Esophagus (tissue), 2 donors: ENCODE measurements at regions not wholly inside any gene's neighbourhood (a gene's known extent, or its start where the extent isn't known, plus 50 kb on each side); places are given as distances from the start of the nearest gene placed in this dataset.

ENCODE experiments used
- H3K27ac ChIP-seq, 2 donors: one replicate each; pipeline ENCODE4 v1.5.1; 2013; ENCODE audit warnings: low read depth in 2 of 2, mild to moderate bottlenecking in 2 of 2, inconsistent platforms in 1 of 2, low read length in 1 of 2, moderate library complexity in 1 of 2
- H3K27me3 ChIP-seq, 2 donors: one replicate each; pipeline ENCODE4 v1.6.1; 2013; ENCODE audit warnings: low read length in 2 of 2, control low read depth in 1 of 2, mild to moderate bottlenecking in 1 of 2; ENCODE audit not compliant: insufficient read depth in 2 of 2, control insufficient read depth in 1 of 2
- H3K36me3 ChIP-seq, 2 donors: one replicate each; pipeline ENCODE4 v1.6.1; 2013; ENCODE audit warnings: low read length in 1 of 2; ENCODE audit not compliant: control insufficient read depth in 2 of 2, insufficient read depth in 2 of 2
- H3K4me1 ChIP-seq, 2 donors: one replicate each; pipeline ENCODE4 v1.6.1; 2013; ENCODE audit warnings: low read length in 1 of 2; ENCODE audit not compliant: control insufficient read depth in 2 of 2, insufficient read depth in 2 of 2
- H3K4me3 ChIP-seq, 2 donors: one replicate each; pipeline ENCODE4 v1.5.1; 2013; ENCODE audit warnings: low read length in 2 of 2, mild to moderate bottlenecking in 2 of 2, low read depth in 1 of 2, moderate library complexity in 1 of 2
- H3K9me3 ChIP-seq, 2 donors: one replicate each; pipeline ENCODE4 v1.6.1; 2013; ENCODE audit warnings: mild to moderate bottlenecking in 2 of 2, low read depth in 1 of 2, low read length in 1 of 2, moderate library complexity in 1 of 2; ENCODE audit not compliant: control insufficient read depth in 2 of 2, insufficient read depth in 1 of 2
- WGBS, 2 donors: extraction: QIAGEN DNeasy Blood & Tissue Kit; methylation state at CpG; one replicate each; pipeline ENCODE4 v1.1.7; 2013; 5-methylcytosine and 5-hydroxymethylcytosine counted together
- donor health status: healthy with polysubstance abuse.
- donor health status: Bipolar disorder and iron deficiency.

DNA sequence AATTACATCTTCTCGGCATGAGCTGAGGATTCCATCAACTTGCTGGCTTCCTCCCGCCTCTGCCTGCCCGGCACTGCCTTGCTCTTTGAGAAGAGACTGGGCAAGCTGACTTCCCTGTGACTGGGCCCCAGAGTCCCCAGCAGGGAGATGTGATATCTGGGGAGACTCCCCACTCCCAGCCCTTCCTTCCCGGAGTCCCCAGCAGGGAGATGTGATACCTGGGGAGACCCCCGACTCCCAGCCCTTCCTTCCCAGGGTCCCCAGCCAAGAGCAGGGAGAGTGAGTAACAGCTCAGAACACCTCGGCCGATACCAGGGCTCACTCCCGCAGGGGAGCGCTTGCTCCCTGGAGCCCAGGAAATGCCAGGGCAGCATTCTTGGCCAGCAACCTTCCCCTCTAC lies 90.1 kb upstream of the NEURL1B start:
- WGBS, 2 donors: 76 to 83% methylated on average over 9 of the region's 9 CpGs

DNA sequence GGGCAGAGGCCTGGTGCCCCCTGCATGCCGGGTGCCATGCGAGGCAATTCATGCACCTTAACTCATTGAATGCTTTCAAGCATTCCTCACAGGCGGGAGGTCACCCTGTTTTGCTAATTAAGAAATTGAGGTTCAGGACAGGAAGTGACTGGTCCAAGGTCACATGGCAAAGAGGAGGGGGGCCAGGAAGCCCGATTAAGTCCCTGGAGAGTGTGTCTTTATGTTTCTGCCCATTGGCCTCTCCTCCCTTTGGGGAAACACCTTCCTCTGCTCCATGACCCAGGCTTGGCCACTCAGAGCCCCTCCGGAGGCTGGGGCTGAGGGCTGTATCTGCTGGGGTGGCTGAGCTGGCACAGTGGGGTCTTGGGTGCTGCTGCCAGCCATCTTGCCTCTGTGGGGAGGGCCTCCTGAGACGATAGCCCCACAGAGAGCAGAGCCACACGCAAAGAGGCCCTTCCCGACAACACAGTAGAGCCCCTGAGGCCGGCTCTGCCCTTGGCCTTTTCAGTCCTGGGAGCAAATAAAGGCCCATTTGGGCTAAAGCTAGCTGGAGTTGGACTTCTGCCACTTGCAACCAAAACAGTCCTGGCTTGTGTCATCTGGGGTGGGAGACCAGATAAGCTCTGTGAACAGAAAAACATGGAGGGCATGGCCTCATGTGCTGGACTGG lies 90.8 kb upstream of the NEURL1B start:
- H3K4me1 ChIP-seq: no peaks in the 10 kb centered on the region
- H3K4me3 ChIP-seq: no peak overlapping the region
- 79 to 84% methylated on average over 9 of the region's 9 CpGs for WGBS, 2 donors
- H3K27me3 ChIP-seq: no peaks in the 10 kb centered on the region
- no peak overlapping the region for H3K27ac ChIP-seq
- no peaks in the 10 kb centered on the region for H3K9me3 ChIP-seq
- no peaks in the 10 kb centered on the region for H3K36me3 ChIP-seq

More for the DNA sequence above, 90.1 kb upstream of the NEURL1B start:
- Histone ChIP-seq H3K9me3 (no peaks in the 10 kb centered on the region), H3K27ac (no peak overlapping the region), H3K36me3 (no peaks in the 10 kb centered on the region), H3K4me1 (no peaks in the 10 kb centered on the region), H3K4me3 (no peak overlapping the region), H3K27me3 (no peaks in the 10 kb centered on the region)

DNA sequence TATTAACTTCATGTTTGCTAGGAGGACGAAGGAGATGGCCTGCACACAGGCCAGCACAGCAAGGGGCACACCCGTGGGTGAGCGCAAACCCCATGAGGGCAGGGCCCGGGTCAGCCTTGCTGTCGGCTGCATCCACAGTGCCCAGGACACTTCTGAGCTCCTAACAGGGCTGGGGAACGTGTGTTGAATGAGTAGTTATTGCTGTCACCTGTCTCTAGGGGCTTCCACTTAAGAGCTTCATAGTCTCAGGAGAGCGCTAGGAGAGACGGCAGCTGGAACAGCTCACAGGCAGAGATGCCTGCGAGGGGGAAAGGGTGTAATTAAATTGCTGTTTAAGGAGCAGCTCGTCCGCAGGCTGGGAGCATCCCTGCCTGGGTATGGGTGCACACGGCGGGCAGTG lies 91.4 kb upstream of the NEURL1B start:
- H3K27ac ChIP-seq: no peak overlapping the region
- H3K36me3 ChIP-seq: no peaks in the 10 kb centered on the region
- 81 to 86% methylated on average over 13 of the region's 13 CpGs for WGBS, 2 donors

DNA sequence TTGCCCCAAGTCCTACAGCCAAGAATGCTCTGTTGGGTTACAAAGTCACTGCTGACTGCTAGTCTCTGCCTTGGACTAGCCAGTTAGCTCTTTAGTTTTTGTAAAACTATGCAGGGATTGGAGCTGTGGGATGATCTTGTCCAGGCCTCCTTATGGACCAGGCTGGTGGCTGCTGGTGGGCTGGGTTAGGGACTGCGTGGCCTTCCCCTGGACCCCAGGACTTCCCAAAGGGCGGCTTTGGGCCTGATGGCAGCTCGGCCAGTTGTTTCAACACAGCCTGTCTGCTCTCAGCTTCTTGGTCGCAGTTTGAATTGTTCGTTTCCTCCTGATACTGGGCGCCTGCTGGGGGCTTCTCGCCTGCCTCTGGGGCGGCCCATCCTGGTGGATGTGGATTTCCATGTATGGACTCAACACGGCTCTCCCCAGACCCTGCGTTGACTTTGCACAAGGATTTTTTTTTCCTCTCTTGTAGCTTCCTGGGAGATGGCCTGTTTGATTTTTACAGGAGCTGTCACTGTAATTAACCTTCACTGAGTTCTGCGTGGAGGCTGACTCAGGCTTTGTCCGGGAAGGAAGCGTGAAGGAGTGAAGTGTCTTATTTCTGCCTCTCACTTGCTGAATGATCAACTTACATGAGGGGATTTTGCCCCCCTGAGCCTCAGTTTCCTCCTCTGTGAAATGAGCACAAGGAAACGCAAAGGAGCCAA lies 91.9 kb upstream of the NEURL1B start:
- no peaks in the 10 kb centered on the region for H3K9me3 ChIP-seq
- no peaks in the 10 kb centered on the region for H3K4me1 ChIP-seq
- H3K27me3 ChIP-seq: no peaks in the 10 kb centered on the region
- H3K36me3 ChIP-seq: no peaks in the 10 kb centered on the region
- 80 to 81% methylated on average over 14 of the region's 14 CpGs for WGBS, 2 donors
- H3K4me3 ChIP-seq: no peak overlapping the region
- peak overlapping the region in 1 of 2 donors; percentile 11 for H3K27ac ChIP-seq

More for the DNA sequence above, 91.4 kb upstream of the NEURL1B start:
- Histone ChIP-seq H3K9me3 (no peaks in the 10 kb centered on the region), H3K27me3 (no peaks in the 10 kb centered on the region), H3K4me1 (no peaks in the 10 kb centered on the region), H3K4me3 (no peak overlapping the region)

DNA sequence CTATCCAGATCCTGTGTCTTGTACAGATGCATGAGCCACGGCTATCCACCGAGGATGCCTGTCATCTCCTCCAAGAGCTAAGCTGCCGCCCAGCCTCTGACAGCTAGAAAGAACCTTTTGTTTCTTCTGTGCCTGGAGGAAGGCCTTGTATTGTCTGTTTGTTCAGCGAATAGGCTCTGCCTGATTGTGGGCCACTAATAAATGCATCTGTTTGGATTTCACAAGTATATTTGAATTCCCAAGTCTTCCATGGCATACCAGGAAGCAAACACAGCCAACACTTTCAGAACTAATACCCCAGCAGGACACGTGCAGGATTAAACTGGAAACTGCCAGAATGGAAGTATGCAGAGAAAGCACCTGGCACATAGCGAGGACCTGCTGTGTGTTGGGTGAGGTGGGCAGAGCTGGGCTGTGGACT lies 92.7 kb upstream of the NEURL1B start:
- Histone ChIP-seq H3K27me3 (no peaks in the 10 kb centered on the region), H3K4me1 (no peaks in the 10 kb centered on the region), H3K9me3 (no peaks in the 10 kb centered on the region), H3K36me3 (no peaks in the 10 kb centered on the region), H3K27ac (no peak overlapping the region), H3K4me3 (no peak overlapping the region)
- 50 to 56% methylated on average over 6 of the region's 6 CpGs for WGBS, 2 donors

DNA sequence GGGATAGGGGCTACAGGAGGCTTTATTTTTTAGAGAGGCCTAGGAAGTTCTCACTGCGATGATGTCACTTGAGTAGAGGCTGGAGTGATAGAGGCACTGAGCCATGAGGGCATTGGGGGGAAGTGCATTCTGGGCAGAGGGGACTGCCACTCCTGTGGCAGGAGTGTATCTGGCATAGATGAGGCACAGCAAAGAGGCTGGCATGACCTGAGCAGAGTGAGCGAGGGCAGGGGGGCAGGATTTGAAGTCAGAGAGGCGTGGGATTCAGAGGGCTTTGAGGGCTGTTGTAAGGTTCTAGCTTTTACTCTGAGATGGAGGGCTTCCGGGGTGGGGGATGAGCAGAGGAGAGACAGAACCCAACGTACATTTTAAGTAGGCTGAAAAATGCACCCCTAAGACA lies 91.9 kb upstream of the SH3PXD2B start:
- no peak overlapping the region for H3K27ac ChIP-seq
- H3K4me3 ChIP-seq: no peak overlapping the region
- WGBS, 2 donors: 89 to 94% methylated on average over 5 of the region's 5 CpGs
- H3K36me3 ChIP-seq: no peaks in the 10 kb centered on the region
- no peaks in the 10 kb centered on the region for H3K9me3 ChIP-seq
- no peaks in the 10 kb centered on the region for H3K27me3 ChIP-seq
- H3K4me1 ChIP-seq: no peaks in the 10 kb centered on the region

DNA sequence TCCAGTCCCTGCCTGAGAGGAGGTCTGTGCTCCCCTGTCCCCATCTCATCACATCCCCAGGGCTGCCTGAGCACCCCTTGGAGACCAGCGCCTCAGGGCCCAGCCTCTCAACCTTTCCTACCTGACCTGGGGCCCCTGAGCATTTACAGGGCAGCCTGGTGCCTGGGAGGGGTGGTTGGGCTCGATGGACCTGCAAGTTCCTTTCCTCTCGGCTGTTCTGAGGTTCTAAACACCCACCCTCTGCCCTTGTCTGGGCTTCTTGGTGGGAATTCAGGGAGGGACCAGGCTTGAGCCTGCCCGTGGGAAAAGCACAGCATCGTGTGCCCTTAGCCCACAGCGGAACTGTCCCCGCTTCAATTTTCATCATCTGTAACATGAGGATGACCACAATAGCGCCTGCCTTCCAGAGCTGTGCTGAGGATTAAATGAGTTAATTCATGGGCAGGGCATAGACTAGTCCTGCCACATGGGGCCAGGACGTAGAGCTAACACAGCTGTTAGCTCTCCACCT lies 91.0 kb upstream of the SH3PXD2B start:
- H3K9me3 ChIP-seq: no peaks in the 10 kb centered on the region
- H3K36me3 ChIP-seq: no peaks in the 10 kb centered on the region
- no peaks in the 10 kb centered on the region for H3K4me1 ChIP-seq
- 77 to 80% methylated on average over 9 of the region's 9 CpGs for WGBS, 2 donors
- no peak overlapping the region for H3K4me3 ChIP-seq
- H3K27ac ChIP-seq: no peak overlapping the region
- H3K27me3 ChIP-seq: no peaks in the 10 kb centered on the region

DNA sequence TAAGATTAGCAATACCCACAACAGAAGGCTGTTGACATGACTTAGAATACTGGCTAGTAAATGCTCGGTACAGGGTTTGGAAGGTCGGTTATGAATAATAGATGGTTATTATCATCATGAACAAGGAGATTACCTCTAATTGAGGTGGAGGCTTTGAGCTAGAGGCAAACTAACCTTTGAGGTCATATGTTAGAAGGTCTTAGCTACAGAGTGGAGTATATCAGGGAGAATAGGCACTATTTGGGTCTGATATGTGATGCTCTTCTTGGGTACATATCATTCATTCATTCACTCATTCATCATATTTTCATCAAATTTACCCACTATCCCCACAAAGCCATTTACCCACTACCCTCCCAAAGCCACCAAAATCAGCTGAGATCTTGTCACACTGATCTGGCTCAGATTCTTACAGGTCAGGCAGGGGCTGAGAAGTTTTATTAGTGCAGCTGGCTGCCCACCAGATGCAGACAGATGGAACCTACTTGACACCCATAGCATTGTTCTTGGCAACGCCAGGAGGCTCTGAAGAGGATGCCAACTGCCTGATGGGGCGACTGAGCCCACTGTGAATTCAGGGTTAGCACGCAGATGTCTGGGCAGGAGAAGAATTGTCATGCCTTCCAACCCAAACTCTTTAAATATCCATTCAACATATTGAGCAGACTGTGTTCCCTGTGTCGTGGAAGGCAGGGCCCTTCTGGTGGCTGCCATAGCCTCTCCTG lies 90.2 kb upstream of the SH3PXD2B start:
- Histone ChIP-seq H3K36me3 (no peaks in the 10 kb centered on the region), H3K4me1 (no peaks in the 10 kb centered on the region), H3K4me3 (no peak overlapping the region), H3K27ac (no peak overlapping the region), H3K9me3 (no peaks in the 10 kb centered on the region), H3K27me3 (no peaks in the 10 kb centered on the region)
- WGBS, 2 donors: 78 to 80% methylated on average over 6 of the region's 6 CpGs

DNA sequence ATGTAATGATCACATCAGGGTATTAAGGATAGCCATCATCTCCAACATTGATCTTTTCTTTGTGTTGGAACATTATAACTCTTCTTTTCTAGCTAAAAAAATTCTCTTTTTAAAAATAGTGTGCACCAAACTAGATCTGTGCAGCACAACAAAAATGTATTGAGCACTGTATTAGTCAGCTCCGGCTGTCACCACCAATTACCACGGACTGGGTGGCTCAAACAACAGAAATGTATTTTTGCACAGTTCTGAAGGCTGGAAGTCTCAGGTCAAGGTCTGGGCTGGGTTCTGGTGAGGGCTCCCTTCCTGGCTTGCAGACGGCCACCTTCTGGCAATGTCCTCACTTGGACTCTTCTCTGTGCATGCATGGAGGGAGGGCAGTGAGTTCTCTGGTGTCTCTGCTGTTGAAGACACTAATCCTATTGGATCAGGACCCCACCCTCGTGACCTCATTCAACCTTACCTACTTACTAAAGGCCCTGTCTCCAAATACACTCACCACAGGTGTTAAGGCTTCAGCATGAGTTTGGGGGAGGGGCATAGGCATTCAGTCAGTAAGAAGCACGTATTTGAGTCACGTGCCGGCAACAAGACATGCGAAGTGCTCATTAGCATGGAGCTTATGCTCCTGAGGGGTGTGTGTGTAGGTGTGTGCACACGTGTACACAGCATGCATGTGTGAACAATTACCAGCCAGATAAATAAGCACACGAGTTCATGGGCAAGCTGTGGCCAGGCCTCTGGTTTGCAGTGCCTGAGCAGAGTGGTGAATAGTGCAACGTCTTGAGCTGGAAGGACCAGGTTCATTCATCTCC lies 89.4 kb upstream of the SH3PXD2B start:
- H3K9me3 ChIP-seq: no peaks in the 10 kb centered on the region
- no peaks in the 10 kb centered on the region for H3K27me3 ChIP-seq
- H3K27ac ChIP-seq: no peak overlapping the region
- no peaks in the 10 kb centered on the region for H3K36me3 ChIP-seq
- H3K4me3 ChIP-seq: no peak overlapping the region
- WGBS, 2 donors: 91% methylated on average over 11 of the region's 11 CpGs
- H3K4me1 ChIP-seq: no peaks in the 10 kb centered on the region
